Kidney epithelial cell (primary cell): ENCODE measurements at regions not wholly inside any gene's neighbourhood (a gene's known extent, or its start where the extent isn't known, plus 50 kb on each side); places are given as distances from the start of the nearest gene placed in this dataset.

Experiments used
- DNase-seq: peaks from one replicate; pipeline ENCODE4 v3.0.0-alpha.2; 2010; ENCODE audit warnings: low read depth
- H3K27me3 ChIP-seq: 2 replicates; pipeline ENCODE4 v1.6.0; 2011; ENCODE audit warnings: low read length; ENCODE audit not compliant: control insufficient read depth, insufficient read depth
- H3K36me3 ChIP-seq: 2 replicates; pipeline ENCODE4 v1.5.1; 2011; ENCODE audit warnings: low read length; ENCODE audit not compliant: control insufficient read depth, insufficient read depth
- H3K4me3 ChIP-seq: 2 replicates; pipeline ENCODE4 v1.5.1; 2011; ENCODE audit warnings: low read depth, mild to moderate bottlenecking, control low read depth, low read length
- TF ChIP-seq, protein P1 (sequence below): IDR thresholded peaks from 2 replicates; pipeline ENCODE4 v1.5.1; 2011; ENCODE audit warnings: mild to moderate bottlenecking, moderate library complexity, low read length, control low read depth, inconsistent platforms; ENCODE audit not compliant: insufficient read depth, poor library complexity, severe bottlenecking

GRCh38 chr6:98033617-98034016 lies 750.6 kb upstream of the MMS22L start:
- TF ChIP-seq, protein P1, sequence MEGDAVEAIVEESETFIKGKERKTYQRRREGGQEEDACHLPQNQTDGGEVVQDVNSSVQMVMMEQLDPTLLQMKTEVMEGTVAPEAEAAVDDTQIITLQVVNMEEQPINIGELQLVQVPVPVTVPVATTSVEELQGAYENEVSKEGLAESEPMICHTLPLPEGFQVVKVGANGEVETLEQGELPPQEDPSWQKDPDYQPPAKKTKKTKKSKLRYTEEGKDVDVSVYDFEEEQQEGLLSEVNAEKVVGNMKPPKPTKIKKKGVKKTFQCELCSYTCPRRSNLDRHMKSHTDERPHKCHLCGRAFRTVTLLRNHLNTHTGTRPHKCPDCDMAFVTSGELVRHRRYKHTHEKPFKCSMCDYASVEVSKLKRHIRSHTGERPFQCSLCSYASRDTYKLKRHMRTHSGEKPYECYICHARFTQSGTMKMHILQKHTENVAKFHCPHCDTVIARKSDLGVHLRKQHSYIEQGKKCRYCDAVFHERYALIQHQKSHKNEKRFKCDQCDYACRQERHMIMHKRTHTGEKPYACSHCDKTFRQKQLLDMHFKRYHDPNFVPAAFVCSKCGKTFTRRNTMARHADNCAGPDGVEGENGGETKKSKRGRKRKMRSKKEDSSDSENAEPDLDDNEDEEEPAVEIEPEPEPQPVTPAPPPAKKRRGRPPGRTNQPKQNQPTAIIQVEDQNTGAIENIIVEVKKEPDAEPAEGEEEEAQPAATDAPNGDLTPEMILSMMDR, result no peak
- no peak for DNase-seq
- Histone ChIP-seq H3K27me3 (no peaks in the 10 kb centered on the region), H3K4me3 (no peak overlapping the region), H3K36me3 (no peaks in the 10 kb centered on the region)

GRCh38 chr6:98036344-98036923 lies 753.4 kb upstream of the MMS22L start:
- TF ChIP-seq, protein P1, result no peak
- Histone ChIP-seq H3K27me3 (no peaks in the 10 kb centered on the region), H3K36me3 (no peaks in the 10 kb centered on the region), H3K4me3 (no peak overlapping the region)
- no peak for DNase-seq

DNA sequence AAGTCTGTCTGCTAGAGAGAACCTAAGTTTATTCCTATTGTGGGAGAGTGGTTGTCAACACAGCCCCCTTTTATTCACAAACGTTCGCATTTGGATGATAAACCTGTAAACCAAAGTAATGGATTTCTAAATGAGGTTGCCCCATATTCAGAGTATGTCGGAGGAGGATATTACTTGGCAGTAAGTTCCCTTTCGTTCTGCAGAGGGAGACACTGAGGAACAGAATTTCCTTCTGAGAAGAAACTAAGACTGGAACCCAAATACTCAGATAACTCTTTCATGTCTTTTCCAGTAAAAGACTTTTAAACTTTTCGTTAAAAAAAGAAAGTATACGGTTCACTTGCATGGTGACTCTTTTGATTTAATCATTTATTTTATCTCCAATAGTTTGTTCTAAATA lies 754.6 kb upstream of the MMS22L start:
- DNase-seq, result no peak
- TF ChIP-seq, protein P1, result no peak
- Histone ChIP-seq H3K4me3 (no peak overlapping the region), H3K27me3 (no peaks in the 10 kb centered on the region), H3K36me3 (no peaks in the 10 kb centered on the region)

DNA sequence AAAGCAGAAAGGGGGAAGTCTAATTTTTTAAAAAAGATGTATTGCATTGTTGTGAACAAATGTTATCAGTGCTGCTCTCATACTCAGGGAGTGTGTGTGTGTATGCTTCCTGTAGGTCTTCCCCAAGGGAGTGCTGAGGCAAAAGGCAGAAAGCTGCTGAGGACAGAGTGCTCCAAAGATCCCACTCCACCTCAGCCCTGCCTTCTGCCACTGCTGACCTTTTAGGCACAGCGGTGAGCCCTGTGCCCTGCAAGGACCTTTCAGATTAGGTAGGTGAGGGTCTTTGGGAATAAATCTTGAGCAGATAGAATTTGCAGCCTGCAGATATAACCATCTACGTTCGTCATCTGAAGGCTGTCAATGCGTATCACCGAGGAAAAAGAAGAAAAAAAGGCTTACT lies 756.4 kb upstream of the MMS22L start:
- Histone ChIP-seq H3K27me3 (no peaks in the 10 kb centered on the region), H3K4me3 (no peak overlapping the region), H3K36me3 (no peaks in the 10 kb centered on the region)
- TF ChIP-seq, protein P1, result no peak
- DNase-seq, result no peak

DNA sequence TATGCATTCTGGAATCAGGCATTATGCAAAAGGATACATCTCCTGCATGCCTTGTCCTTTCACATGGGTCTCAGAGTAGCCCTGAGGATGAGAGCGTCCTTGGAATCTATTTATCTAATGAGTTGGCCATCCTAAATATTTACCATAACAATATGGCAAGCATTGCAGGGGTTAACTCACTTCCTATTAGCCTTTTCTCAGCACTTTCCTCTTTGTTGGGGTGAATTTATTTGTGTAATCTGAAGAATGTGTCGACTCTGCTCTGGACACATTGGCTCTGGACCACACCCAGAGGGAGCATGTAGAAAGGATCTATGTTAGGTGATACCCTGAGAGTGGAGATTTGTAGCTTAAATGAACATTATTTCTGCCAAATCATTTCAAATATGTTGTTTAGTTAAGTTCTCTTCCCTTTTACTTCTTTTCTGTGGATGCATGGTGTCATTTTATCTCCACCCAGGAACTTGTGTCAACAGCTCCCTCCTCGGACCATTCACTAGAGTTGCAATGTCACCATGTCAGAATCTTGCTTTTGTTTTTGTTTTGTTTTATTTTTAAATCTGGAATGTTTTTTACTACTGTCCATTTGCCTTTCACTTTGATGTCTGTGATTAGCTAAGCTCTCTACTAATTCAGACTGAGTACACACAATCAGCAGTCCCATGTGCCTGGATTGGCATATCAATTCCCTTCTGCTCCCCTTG lies 757.0 kb upstream of the MMS22L start:
- TF ChIP-seq, protein P1, result peak; percentile 53
- no peaks in the 10 kb centered on the region for H3K36me3 ChIP-seq
- H3K27me3 ChIP-seq, result peaks cover 3% of the 10 kb centered on the region
- no peak for DNase-seq
- no peak overlapping the region for H3K4me3 ChIP-seq

GRCh38 chr6:98041056-98041455 lies 758.0 kb upstream of the MMS22L start:
- no peak for DNase-seq
- Histone ChIP-seq H3K36me3 (no peaks in the 10 kb centered on the region), H3K27me3 (peaks cover 3% of the 10 kb centered on the region), H3K4me3 (no peak overlapping the region)
- TF ChIP-seq, protein P1, result no peak
